OCI-LY3 (cell line): ENCODE measurements at regions not wholly inside any gene's neighbourhood (a gene's known extent, or its start where the extent isn't known, plus 50 kb on each side); places are given as distances from the start of the nearest gene placed in this dataset.

Experiments
- H2AFZ ChIP-seq: fragments of 200-600, 300-600 bp; shearing (Covaris generic); 2 replicates; pipeline ENCODE4 v1.6.0; 2014; ENCODE audit warnings: antibody characterized with exemption, low read depth, low read length
- H3K27ac ChIP-seq: fragments of 200-600, 300-600 bp; sonication (generic); 2 replicates; pipeline ENCODE4 v1.5.1; 2014; ENCODE audit warnings: mild to moderate bottlenecking, low read length, moderate library complexity, mixed read lengths
- H3K27me3 ChIP-seq: fragments of 200-600, 300-600 bp; sonication (generic); 2 replicates; pipeline ENCODE4 v1.6.1; 2014; ENCODE audit warnings: low read depth, low read length, mixed read lengths
- H3K36me3 ChIP-seq: fragments of 200-600, 300-600 bp; sonication (generic); replicated peaks from 2 replicates; pipeline ENCODE3; 2014; ENCODE audit warnings: low read depth, low read length, mixed read lengths
- H3K4me1 ChIP-seq: fragments of 300-600, 200-600 bp; sonication (generic); 2 replicates; pipeline ENCODE4 v1.6.1; 2014; ENCODE audit warnings: low read length, mixed read lengths
- H3K4me2 ChIP-seq: fragments of 200-600, 300-600 bp; sonication (generic); 2 replicates; pipeline ENCODE4 v1.6.1; 2014; ENCODE audit warnings: low read length, mixed read lengths
- H3K4me3 ChIP-seq: fragments of 300-600, 200-600 bp; sonication (generic); 2 replicates; pipeline ENCODE4 v1.5.1; 2014; ENCODE audit warnings: antibody characterized with exemption, mild to moderate bottlenecking, low read length, moderate library complexity
- H3K79me2 ChIP-seq: fragments of 300-600, 200-600 bp; shearing (Covaris generic); 2 replicates; pipeline ENCODE4 v1.6.1; 2014; ENCODE audit warnings: mild to moderate bottlenecking, low read length, mixed read lengths
- H3K9ac ChIP-seq: fragments of 300-600, 200-600 bp; shearing (Covaris generic); 2 replicates; pipeline ENCODE4 v1.6.0; 2014; ENCODE audit warnings: mild to moderate bottlenecking, low read length, moderate library complexity
- H3K9me3 ChIP-seq: fragments of 200-600, 300-600 bp; shearing (Covaris generic); 2 replicates; pipeline ENCODE4 v1.6.1; 2014; ENCODE audit warnings: low read length, mixed read lengths; ENCODE audit not compliant: insufficient read depth
- H4K20me1 ChIP-seq: fragments of 200-600, 300-600 bp; sonication (generic); 2 replicates; pipeline ENCODE4 v1.6.1; 2016; ENCODE audit warnings: low read length, mixed read lengths; ENCODE audit not compliant: insufficient read depth
- EZH2phosphoT487 ChIP-seq: fragments of 200-600 bp; shearing (Covaris generic); IDR thresholded peaks from 2 replicates; pipeline ENCODE4 v1.6.1; 2018; ENCODE audit warnings: antibody characterized with exemption, mixed run types, low read depth
- TF ChIP-seq, protein P1 (sequence below): fragments of 200-600, 300-600 bp; sonication (generic); IDR thresholded peaks from 2 replicates; pipeline ENCODE4 v1.5.1; 2014; ENCODE audit warnings: antibody characterized with exemption, low read length, low read depth

DNA sequence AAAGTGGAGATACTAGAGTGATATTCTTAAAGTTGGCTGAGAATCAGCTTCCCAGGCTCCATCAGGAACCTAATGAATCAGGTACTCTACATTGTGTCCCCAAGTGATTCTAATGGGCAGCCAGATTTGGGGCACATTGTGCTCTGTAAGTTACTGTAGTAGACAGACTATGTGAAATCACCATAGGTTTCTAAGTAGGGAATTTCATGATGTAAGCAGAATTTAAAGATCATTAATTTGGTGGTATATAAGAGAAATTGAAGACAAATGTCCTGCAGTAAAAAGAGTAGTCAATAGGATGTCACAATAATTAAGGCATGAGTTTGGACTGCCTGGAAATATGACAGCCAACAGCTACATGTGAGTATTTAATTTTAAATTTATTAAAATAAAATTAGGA, 602.4 kb upstream of the ACVR2A start:
- H2AFZ ChIP-seq, result no peak overlapping the region
- H3K27me3 ChIP-seq, result no peaks in the 10 kb centered on the region
- H3K79me2 ChIP-seq, result no peaks in the 10 kb centered on the region
- peaks cover 2% of the 10 kb centered on the region for H3K4me1 ChIP-seq
- H3K9me3 ChIP-seq, result no peaks in the 10 kb centered on the region
- no peak for TF ChIP-seq EZH2phosphoT487
- TF ChIP-seq, protein P1, sequence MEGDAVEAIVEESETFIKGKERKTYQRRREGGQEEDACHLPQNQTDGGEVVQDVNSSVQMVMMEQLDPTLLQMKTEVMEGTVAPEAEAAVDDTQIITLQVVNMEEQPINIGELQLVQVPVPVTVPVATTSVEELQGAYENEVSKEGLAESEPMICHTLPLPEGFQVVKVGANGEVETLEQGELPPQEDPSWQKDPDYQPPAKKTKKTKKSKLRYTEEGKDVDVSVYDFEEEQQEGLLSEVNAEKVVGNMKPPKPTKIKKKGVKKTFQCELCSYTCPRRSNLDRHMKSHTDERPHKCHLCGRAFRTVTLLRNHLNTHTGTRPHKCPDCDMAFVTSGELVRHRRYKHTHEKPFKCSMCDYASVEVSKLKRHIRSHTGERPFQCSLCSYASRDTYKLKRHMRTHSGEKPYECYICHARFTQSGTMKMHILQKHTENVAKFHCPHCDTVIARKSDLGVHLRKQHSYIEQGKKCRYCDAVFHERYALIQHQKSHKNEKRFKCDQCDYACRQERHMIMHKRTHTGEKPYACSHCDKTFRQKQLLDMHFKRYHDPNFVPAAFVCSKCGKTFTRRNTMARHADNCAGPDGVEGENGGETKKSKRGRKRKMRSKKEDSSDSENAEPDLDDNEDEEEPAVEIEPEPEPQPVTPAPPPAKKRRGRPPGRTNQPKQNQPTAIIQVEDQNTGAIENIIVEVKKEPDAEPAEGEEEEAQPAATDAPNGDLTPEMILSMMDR, result no peak
- H3K4me2 ChIP-seq, result no peak overlapping the region
- no peak overlapping the region for H3K4me3 ChIP-seq
- H3K36me3 ChIP-seq, result no peaks in the 10 kb centered on the region
- H3K27ac ChIP-seq, result no peak overlapping the region
- H4K20me1 ChIP-seq, result no peaks in the 10 kb centered on the region
- H3K9ac ChIP-seq, result no peak overlapping the region

DNA sequence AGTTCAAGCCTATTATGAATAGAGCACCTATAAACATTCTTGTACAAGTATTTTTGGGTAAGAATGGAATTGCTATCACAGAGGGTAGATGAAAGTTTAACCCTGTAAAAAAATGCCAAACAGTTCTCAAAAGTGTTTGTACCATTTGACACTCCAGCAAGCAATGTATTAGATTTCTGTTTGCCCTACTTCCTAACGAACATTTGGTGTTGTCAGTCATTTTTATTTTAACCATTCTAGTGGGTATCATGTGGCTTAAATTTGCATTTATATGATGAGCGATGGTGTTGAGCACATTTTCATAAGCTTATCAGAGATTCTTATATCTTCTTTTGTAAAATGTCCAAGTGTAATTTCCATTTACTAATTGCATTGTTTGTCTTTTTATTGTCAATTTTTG, 608.2 kb upstream of the ACVR2A start:
- H2AFZ ChIP-seq, result no peak overlapping the region
- no peaks in the 10 kb centered on the region for H3K79me2 ChIP-seq
- peaks cover 15% of the 10 kb centered on the region for H3K4me1 ChIP-seq
- H3K4me2 ChIP-seq, result no peak overlapping the region
- H3K9me3 ChIP-seq, result no peaks in the 10 kb centered on the region
- no peaks in the 10 kb centered on the region for H3K27me3 ChIP-seq
- H3K4me3 ChIP-seq, result no peak overlapping the region
- TF ChIP-seq, protein P1, result no peak
- no peak for TF ChIP-seq EZH2phosphoT487
- H3K36me3 ChIP-seq, result no peaks in the 10 kb centered on the region
- H3K9ac ChIP-seq, result no peak overlapping the region
- no peaks in the 10 kb centered on the region for H4K20me1 ChIP-seq
- no peak overlapping the region for H3K27ac ChIP-seq

DNA sequence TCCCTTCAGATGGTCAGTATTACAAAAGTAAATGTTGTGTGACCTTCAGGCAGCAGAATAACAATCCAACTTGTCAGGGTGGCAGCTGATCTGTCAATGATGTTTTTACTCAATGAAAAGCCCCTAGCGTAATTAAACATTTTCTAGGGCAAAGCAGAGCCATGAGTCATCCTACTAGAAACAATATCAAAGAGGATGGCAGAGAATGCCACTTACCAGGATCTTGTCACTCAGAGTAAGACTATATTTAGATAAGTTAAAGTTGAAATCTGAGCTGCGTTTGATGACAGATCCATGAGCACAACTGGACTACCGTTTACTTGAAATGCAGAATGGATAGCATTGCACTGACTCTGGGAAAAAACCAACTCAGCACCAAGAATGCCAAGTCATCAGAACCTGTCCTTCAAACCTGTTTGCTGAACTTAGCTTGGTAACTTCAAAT, 612.6 kb upstream of the ACVR2A start:
- TF ChIP-seq, protein P1, result no peak
- no peak for TF ChIP-seq EZH2phosphoT487
- no peak overlapping the region for H2AFZ ChIP-seq
- peaks cover 3% of the 10 kb centered on the region for H3K36me3 ChIP-seq
- no peaks in the 10 kb centered on the region for H3K79me2 ChIP-seq
- H3K9ac ChIP-seq, result no peak overlapping the region
- no peaks in the 10 kb centered on the region for H3K9me3 ChIP-seq
- peak overlapping the region; percentile 51 for H3K4me2 ChIP-seq
- H3K27ac ChIP-seq, result peak overlapping the region; percentile 66
- peaks cover 35% of the 10 kb centered on the region for H3K4me1 ChIP-seq
- no peaks in the 10 kb centered on the region for H3K27me3 ChIP-seq
- no peaks in the 10 kb centered on the region for H4K20me1 ChIP-seq
- H3K4me3 ChIP-seq, result no peak overlapping the region

DNA sequence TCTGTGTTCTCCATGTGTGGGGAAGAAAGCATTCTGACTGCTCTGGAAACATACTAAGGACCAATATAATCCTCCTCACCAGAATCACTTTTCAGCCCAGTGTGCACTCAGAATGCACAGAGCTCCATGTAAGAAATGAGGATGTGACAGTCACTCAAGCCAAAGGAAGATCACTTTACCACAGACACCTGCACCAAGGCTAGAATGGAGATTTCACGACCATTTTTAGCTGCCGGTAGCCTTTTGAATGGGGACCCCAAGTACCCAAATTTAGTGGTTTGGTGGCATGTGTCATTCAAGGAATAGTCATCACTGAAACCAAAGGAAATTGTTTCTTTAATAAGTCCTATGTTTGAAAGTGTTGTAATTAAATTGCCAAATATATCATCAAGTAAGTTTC, 613.2 kb upstream of the ACVR2A start:
- no peak overlapping the region for H3K4me3 ChIP-seq
- peak overlapping the region; percentile 66 for H3K27ac ChIP-seq
- no peaks in the 10 kb centered on the region for H3K79me2 ChIP-seq
- no peaks in the 10 kb centered on the region for H4K20me1 ChIP-seq
- H3K27me3 ChIP-seq, result no peaks in the 10 kb centered on the region
- H3K36me3 ChIP-seq, result peaks cover 3% of the 10 kb centered on the region
- H2AFZ ChIP-seq, result no peak overlapping the region
- no peaks in the 10 kb centered on the region for H3K9me3 ChIP-seq
- peak overlapping the region; percentile 51 for H3K4me2 ChIP-seq
- TF ChIP-seq EZH2phosphoT487, result no peak
- TF ChIP-seq, protein P1, result no peak
- H3K9ac ChIP-seq, result no peak overlapping the region
- H3K4me1 ChIP-seq, result peaks cover 39% of the 10 kb centered on the region
